ENCODE measurements at regions not wholly inside any gene's neighbourhood (a gene's known extent, or its start where the extent isn't known, plus 50 kb on each side); places are given as distances from the start of the nearest gene placed in this dataset.

DNA sequence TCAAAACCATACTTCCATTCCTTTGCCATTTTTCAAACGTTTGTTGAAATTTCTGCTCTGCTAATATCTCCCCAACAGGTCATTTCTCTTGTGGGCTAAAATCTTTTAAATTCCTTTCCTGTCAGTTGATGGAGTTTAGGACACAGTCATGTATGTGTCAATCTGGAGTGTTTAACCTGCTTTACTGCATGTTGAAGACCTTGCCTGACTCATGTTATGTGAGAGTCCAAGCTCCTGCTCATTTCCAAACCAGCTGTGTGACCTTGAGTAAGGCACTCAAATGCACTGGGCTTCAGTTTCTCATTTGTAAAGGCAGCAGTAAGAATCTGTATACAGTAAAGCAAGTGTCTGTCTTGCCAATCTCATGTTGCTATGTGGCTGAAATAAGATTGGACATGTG lies 171.9 kb upstream of the SPACA1 start:
- TF ChIP-seq, protein P1, sequence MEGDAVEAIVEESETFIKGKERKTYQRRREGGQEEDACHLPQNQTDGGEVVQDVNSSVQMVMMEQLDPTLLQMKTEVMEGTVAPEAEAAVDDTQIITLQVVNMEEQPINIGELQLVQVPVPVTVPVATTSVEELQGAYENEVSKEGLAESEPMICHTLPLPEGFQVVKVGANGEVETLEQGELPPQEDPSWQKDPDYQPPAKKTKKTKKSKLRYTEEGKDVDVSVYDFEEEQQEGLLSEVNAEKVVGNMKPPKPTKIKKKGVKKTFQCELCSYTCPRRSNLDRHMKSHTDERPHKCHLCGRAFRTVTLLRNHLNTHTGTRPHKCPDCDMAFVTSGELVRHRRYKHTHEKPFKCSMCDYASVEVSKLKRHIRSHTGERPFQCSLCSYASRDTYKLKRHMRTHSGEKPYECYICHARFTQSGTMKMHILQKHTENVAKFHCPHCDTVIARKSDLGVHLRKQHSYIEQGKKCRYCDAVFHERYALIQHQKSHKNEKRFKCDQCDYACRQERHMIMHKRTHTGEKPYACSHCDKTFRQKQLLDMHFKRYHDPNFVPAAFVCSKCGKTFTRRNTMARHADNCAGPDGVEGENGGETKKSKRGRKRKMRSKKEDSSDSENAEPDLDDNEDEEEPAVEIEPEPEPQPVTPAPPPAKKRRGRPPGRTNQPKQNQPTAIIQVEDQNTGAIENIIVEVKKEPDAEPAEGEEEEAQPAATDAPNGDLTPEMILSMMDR (IDR thresholded peaks at IDR 0.05): no peak
- no peak for TF ChIP-seq POLR2A (IDR thresholded peaks at IDR 0.05)
- TF ChIP-seq POLR2AphosphoS5 (IDR thresholded peaks at IDR 0.05): no peak
